ENCODE measurements at regions not wholly inside any gene's neighbourhood (a gene's known extent, or its start where the extent isn't known, plus 50 kb on each side); places are given as distances from the start of the nearest gene placed in this dataset.

DNA sequence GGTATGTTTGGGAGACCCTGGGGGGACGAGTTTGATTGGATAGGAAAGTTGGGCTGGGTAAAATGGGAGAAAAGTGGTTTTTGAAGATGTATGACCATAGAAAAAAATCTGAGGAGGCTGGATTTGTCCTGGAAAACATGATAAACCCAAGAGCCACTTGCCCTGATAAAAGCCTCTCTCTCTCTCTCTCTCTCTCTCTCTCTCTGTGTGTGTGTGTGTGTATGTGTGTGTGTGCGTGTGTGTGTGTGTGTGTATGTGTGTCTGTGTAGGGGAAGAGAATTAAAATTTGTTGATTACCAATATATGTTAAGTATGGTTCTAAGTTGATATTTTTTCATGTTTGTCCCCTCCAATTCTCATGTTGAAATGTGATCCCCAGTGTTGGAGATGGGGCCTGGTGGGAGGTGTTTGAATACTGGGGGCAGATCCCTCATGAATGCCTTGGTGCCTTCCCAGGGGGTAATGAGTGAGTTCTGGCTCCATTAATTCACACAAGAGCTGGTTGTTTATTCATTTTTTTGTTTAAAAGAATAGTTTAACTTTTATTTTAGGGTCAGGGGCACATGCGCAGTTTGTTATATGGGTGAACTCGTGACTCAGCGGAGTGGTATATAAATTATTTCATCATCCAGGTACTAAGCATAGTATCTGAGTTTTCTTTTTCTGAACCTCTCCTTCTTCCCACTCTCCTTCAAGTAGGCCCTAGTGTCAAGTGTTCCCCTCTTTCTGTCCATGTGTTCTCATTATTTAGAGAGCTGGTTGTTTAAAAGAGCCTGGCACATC lies 208.8 kb downstream of the TFAP2B start:
- ChIA-PET POLR2A (no interaction called here), CTCF (no interaction called here)
- no peak for ATAC-seq (ENCODE audit: low read depth)
- H3K27ac Mint-ChIP-seq = no peak overlapping the region
- H3K4me3 Mint-ChIP-seq = no peak overlapping the region
- TF ChIP-seq, protein P1, sequence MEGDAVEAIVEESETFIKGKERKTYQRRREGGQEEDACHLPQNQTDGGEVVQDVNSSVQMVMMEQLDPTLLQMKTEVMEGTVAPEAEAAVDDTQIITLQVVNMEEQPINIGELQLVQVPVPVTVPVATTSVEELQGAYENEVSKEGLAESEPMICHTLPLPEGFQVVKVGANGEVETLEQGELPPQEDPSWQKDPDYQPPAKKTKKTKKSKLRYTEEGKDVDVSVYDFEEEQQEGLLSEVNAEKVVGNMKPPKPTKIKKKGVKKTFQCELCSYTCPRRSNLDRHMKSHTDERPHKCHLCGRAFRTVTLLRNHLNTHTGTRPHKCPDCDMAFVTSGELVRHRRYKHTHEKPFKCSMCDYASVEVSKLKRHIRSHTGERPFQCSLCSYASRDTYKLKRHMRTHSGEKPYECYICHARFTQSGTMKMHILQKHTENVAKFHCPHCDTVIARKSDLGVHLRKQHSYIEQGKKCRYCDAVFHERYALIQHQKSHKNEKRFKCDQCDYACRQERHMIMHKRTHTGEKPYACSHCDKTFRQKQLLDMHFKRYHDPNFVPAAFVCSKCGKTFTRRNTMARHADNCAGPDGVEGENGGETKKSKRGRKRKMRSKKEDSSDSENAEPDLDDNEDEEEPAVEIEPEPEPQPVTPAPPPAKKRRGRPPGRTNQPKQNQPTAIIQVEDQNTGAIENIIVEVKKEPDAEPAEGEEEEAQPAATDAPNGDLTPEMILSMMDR (IDR thresholded peaks at IDR 0.05) = no peak
- intact Hi-C loops (cut with micrococcal nuclease) = no loop called here
- H3K4me1 Mint-ChIP-seq = no peaks in the 10 kb centered on the region
- no peak for DNase-seq
- H3K27me3 Mint-ChIP-seq = no peaks in the 10 kb centered on the region
- H3K9me3 Mint-ChIP-seq = no peaks in the 10 kb centered on the region
- H3K36me3 Mint-ChIP-seq (ENCODE audit: low read depth) = no peaks in the 10 kb centered on the region

DNA sequence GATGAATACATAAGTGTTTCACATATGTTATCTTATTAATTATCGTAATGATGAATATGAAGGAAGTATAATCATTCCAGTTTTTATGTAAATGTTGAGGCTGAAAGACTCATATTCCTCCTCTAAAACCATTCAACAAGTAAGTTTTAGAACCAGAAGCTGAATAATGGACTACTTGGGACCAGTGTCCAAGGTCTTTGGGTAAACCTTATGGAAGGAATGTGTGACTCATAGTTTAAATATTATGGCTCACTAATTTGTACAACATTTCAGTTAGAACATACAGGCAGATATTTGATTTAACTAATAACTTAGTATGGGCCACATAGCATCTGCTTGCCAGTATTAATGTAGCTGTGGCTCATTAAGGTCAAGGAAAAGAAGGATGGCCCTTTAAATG lies 209.6 kb downstream of the TFAP2B start:
- TF ChIP-seq, protein P1 (IDR thresholded peaks at IDR 0.05) = no peak
- ChIA-PET CTCF (no interaction called here), POLR2A (no interaction called here)
- DNase-seq (no peak), ATAC-seq (ENCODE audit: low read depth) (no peak)
- H3K36me3 Mint-ChIP-seq (ENCODE audit: low read depth) = no peaks in the 10 kb centered on the region
- no peak overlapping the region for H3K4me3 Mint-ChIP-seq
- no peaks in the 10 kb centered on the region for H3K27me3 Mint-ChIP-seq
- intact Hi-C loops (cut with micrococcal nuclease) = no loop called here
- peaks cover 5% of the 10 kb centered on the region for H3K9me3 Mint-ChIP-seq
- H3K4me1 Mint-ChIP-seq = no peaks in the 10 kb centered on the region
- H3K27ac Mint-ChIP-seq = no peak overlapping the region

DNA sequence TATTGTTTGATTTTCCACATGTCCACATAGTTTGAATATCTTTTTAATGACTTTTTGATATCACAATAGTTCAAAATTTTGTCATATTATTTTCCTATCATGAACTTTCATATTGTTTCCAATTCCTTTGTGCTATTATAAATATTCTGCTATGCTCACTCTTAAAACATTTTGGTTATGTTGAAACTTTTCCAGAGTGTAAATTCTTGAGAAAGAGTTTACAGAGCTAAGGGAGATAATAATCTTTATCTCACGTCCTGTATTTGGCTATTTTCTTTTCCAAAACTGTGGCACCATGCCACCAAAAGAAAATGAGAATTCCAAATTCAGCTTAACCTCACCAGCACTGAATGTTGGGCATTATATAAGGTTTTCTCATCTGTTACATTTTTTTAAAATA lies 210.9 kb downstream of the TFAP2B start:
- ChIA-PET CTCF (no interaction called here), POLR2A (no interaction called here)
- intact Hi-C loops (cut with micrococcal nuclease) = no loop called here
- no peaks in the 10 kb centered on the region for H3K27me3 Mint-ChIP-seq
- ATAC-seq (ENCODE audit: low read depth) (no peak), DNase-seq (no peak)
- peaks cover 7% of the 10 kb centered on the region for H3K9me3 Mint-ChIP-seq
- TF ChIP-seq, protein P1 (IDR thresholded peaks at IDR 0.05) = no peak
- no peaks in the 10 kb centered on the region for H3K36me3 Mint-ChIP-seq (ENCODE audit: low read depth)
- H3K4me3 Mint-ChIP-seq = no peak overlapping the region
- no peaks in the 10 kb centered on the region for H3K4me1 Mint-ChIP-seq
- H3K27ac Mint-ChIP-seq = no peak overlapping the region

DNA sequence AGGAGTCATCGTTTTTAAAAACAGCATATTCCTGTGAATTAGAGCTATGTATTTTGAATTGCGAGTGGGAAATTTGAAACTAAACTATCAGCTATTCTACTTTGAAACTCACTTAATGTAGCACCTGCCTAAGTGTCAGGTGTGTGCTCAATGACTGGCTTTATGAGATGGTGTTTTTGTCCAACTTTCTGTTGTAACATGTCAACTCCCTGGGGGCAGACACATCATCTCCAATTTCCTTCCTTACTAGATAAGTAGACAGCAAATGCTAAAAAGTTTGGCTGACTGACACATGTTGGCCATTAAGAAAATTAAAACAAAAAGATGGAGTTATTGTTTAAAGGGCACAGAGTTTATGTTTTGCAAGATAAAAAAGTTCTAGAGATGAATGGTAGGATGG lies 226.9 kb downstream of the TFAP2B start:
- DNase-seq (no peak), ATAC-seq (ENCODE audit: low read depth) (no peak)
- POLR2A ChIA-PET = no interaction called here
- H3K27ac Mint-ChIP-seq = no peak overlapping the region
- intact Hi-C loops (cut with micrococcal nuclease) = no loop called here
- H3K4me1 Mint-ChIP-seq = no peaks in the 10 kb centered on the region
- TF ChIP-seq, protein P1 (IDR thresholded peaks at IDR 0.05) = no peak
- H3K27me3 Mint-ChIP-seq = no peaks in the 10 kb centered on the region
- no peak overlapping the region for H3K4me3 Mint-ChIP-seq
- CTCF ChIA-PET = no interaction called here
- H3K36me3 Mint-ChIP-seq (ENCODE audit: low read depth) = no peaks in the 10 kb centered on the region
- no peaks in the 10 kb centered on the region for H3K9me3 Mint-ChIP-seq

- POLR2A ChIA-PET = no interaction called here
- Mint-ChIP-seq H3K27me3 (no peaks in the 10 kb centered on the region), H3K9me3 (peaks cover 3% of the 10 kb centered on the region), H3K36me3 (ENCODE audit: low read depth) (no peaks in the 10 kb centered on the region), H3K4me3 (no peak overlapping the region), H3K27ac (no peak overlapping the region), H3K4me1 (no peaks in the 10 kb centered on the region)
- intact Hi-C loops (cut with micrococcal nuclease) = no loop called here
- ATAC-seq (ENCODE audit: low read depth) (no peak), DNase-seq (no peak)
- CTCF ChIA-PET = no interaction called here
- TF ChIP-seq, protein P1 (IDR thresholded peaks at IDR 0.05) = no peak
Observed at GRCh38 chr6:51049288-51049982, 230.8 kb downstream of the TFAP2B start.
